SK-N-SH (cell line): ENCODE measurements at regions not wholly inside any gene's neighbourhood (a gene's known extent, or its start where the extent isn't known, plus 50 kb on each side); places are given as distances from the start of the nearest gene placed in this dataset.

Source experiments
- CTCF ChIA-PET: fragments of 300-600, 350-600 bp; formaldehyde crosslinking; extraction: SDS; loops from one replicate; lab custom pipeline; 2021; lab: Yijun Ruan, JAX
- POLR2A ChIA-PET: fragments of 350-600 bp; sonication (Branson Sonifier 250); formaldehyde crosslinking; extraction: SDS; loops from one replicate; lab custom pipeline; 2020; ENCODE audit warnings: antibody characterized with exemption, inconsistent platforms; lab: Yijun Ruan, JAX
- DNase-seq: peaks from one replicate; pipeline ENCODE4 v3.0.0; 2012
- H2AFZ ChIP-seq: fragments of 200-600 bp; sonication (generic); 2 replicates; pipeline ENCODE4 v1.8.1; 2016; ENCODE audit warnings: antibody characterized with exemption, mild to moderate bottlenecking, low read depth
- H3F3A ChIP-seq: fragments of 200-600 bp; sonication (generic); replicated peaks from 2 replicates; pipeline ENCODE3; 2016; ENCODE audit warnings: antibody characterized with exemption, mild to moderate bottlenecking; ENCODE audit not compliant: insufficient read depth
- H3K27ac ChIP-seq, 2 experiments: fragments of 200-500 bp in 1 of 2; fragments of 200-600 bp in 1 of 2; sonication (Bioruptor generic) in 1 of 2; sonication (generic), shearing (Covaris generic) in 1 of 2; 2 replicates each; pipeline versions ENCODE4 v1.5.1 to v1.6.1; 2014 to 2016; ENCODE audit warnings: low read depth in 2 of 2, inconsistent platforms in 1 of 2, low read length in 1 of 2, mild to moderate bottlenecking in 1 of 2, mixed read lengths in 1 of 2
- H3K27me3 ChIP-seq: fragments of 200-600 bp; sonication (generic), shearing (Covaris generic); 2 replicates; pipeline ENCODE4 v1.6.1; 2016; ENCODE audit warnings: mixed run types; ENCODE audit not compliant: insufficient read depth
- H3K36me3 ChIP-seq, 2 experiments: fragments of 200-500 bp in 1 of 2; fragments of 200-600 bp in 1 of 2; sonication (Bioruptor generic) in 1 of 2; sonication (generic) in 1 of 2; replicated peaks in 1 of 2; 2 replicates each; pipeline versions ENCODE3 to v1.5.1; 2014 to 2016; ENCODE audit warnings: low read length in 1 of 2, mild to moderate bottlenecking in 1 of 2; ENCODE audit not compliant: insufficient read depth in 2 of 2, control insufficient read depth in 1 of 2
- H3K4me1 ChIP-seq, 2 experiments: fragments of 200-500 bp in 1 of 2; fragments of 200-600 bp in 1 of 2; sonication (Bioruptor generic) in 1 of 2; sonication (generic), shearing (Covaris generic) in 1 of 2; 2 replicates each; pipeline versions ENCODE4 v1.5.1 to v1.6.1; 2014 to 2016; ENCODE audit warnings: low read depth in 1 of 2, low read length in 1 of 2, mixed run types in 1 of 2; ENCODE audit not compliant: insufficient read depth in 2 of 2, control insufficient read depth in 1 of 2
- H3K4me2 ChIP-seq: fragments of 200-600 bp; sonication (generic), shearing (Covaris generic); 2 replicates; pipeline ENCODE4 v1.6.1; 2017; ENCODE audit warnings: mixed run types
- H3K4me3 ChIP-seq, 2 experiments: fragments of 200-500 bp in 1 of 2; fragments of 200-600 bp in 1 of 2; sonication (Bioruptor generic) in 1 of 2; sonication (generic), shearing (Covaris generic) in 1 of 2; 2 replicates each; pipeline versions ENCODE4 v1.5.1 to v1.8.1; 2014 to 2016; ENCODE audit warnings: low read depth in 2 of 2, inconsistent platforms in 1 of 2, low read length in 1 of 2, mild to moderate bottlenecking in 1 of 2, mixed read lengths in 1 of 2, moderate library complexity in 1 of 2
- H3K79me2 ChIP-seq: fragments of 200-600 bp; sonication (generic); 2 replicates; pipeline ENCODE4 v1.8.1; 2017; ENCODE audit warnings: mild to moderate bottlenecking; ENCODE audit not compliant: insufficient read depth
- H3K9ac ChIP-seq: fragments of 200-600 bp; sonication (generic); 2 replicates; pipeline ENCODE4 v1.6.1; 2017; ENCODE audit warnings: mixed run types
- H3K9me2 ChIP-seq: fragments of 200-600 bp; sonication (generic); 2 replicates; pipeline ENCODE4 v1.6.1; 2017; ENCODE audit warnings: mixed run types
- H3K9me3 ChIP-seq: fragments of 200-600 bp; sonication (generic); 2 replicates; pipeline ENCODE4 v1.6.1; 2017; ENCODE audit warnings: mixed run types, mild to moderate bottlenecking, moderate library complexity
- H4K20me1 ChIP-seq: fragments of 200-600 bp; sonication (generic); 2 replicates; pipeline ENCODE4 v1.6.1; 2017; ENCODE audit warnings: mild to moderate bottlenecking, mixed run types; ENCODE audit not compliant: insufficient read depth
- ELF1 ChIP-seq: IDR thresholded peaks from 2 replicates; pipeline ENCODE4 v1.4.0; 2012
- EP300 ChIP-seq, 2 experiments: IDR thresholded peaks; 2 replicates each; pipeline versions ENCODE4 v1.4.0 to v1.6.1; 2012; ENCODE audit warnings: borderline replicate concordance in 1 of 2, low read depth in 1 of 2, low read length in 1 of 2
- EZH2phosphoT487 ChIP-seq: fragments of 200-600 bp; sonication (generic); IDR thresholded peaks from 2 replicates; pipeline ENCODE4 v1.6.1; 2017; ENCODE audit warnings: low read depth, mixed run types, mild to moderate bottlenecking, antibody characterized with exemption, moderate library complexity, borderline replicate concordance
- FOXJ3 ChIP-seq: sonication (generic); formaldehyde crosslinking; IDR thresholded peaks from 2 replicates; pipeline ENCODE4 v1.5.1; 2020; ENCODE audit warnings: mild to moderate bottlenecking, missing genetic modification reagents
- GATA2 ChIP-seq: sonication (generic); formaldehyde crosslinking; IDR thresholded peaks from 2 replicates; pipeline ENCODE4 v1.5.0; 2020; ENCODE audit warnings: mild to moderate bottlenecking, missing genetic modification reagents
- IRF3 ChIP-seq: fragments of 150-350 bp; IDR thresholded peaks from 2 replicates; pipeline ENCODE4 v1.6.1; 2016; ENCODE audit warnings: mild to moderate bottlenecking, low read depth, low read length
- JUND ChIP-seq: IDR thresholded peaks from 2 replicates; pipeline ENCODE4 v1.4.0; 2012
- MAX ChIP-seq: IDR thresholded peaks from 2 replicates; pipeline ENCODE4 v1.4.0; 2012; ENCODE audit warnings: low read depth
- MXI1 ChIP-seq: IDR thresholded peaks from 2 replicates; pipeline ENCODE4 v1.6.1; 2012; ENCODE audit warnings: mild to moderate bottlenecking, low read depth, low read length, improper control_type of control experiment
- NRF1 ChIP-seq: IDR thresholded peaks from 2 replicates; pipeline ENCODE4 v1.6.1; 2012; ENCODE audit warnings: low read depth, mild to moderate bottlenecking, low read length
- RCOR1 ChIP-seq: fragments of 150-350 bp; IDR thresholded peaks from 2 replicates; pipeline ENCODE4 v1.6.1; 2017; ENCODE audit warnings: antibody characterized with exemption, low read length
- RFX5 ChIP-seq: IDR thresholded peaks from 2 replicates; pipeline ENCODE4 v1.6.1; 2012; ENCODE audit warnings: mild to moderate bottlenecking, improper control_type of control experiment, low read length
- RXRA ChIP-seq: IDR thresholded peaks from 2 replicates; pipeline ENCODE4 v1.4.0; 2012; ENCODE audit warnings: low read depth, mild to moderate bottlenecking, borderline replicate concordance
- SIN3A ChIP-seq: IDR thresholded peaks from 2 replicates; pipeline ENCODE4 v1.6.1; 2012; ENCODE audit warnings: low read depth, mild to moderate bottlenecking, low read length, moderate library complexity, borderline replicate concordance
- SMC3 ChIP-seq: IDR thresholded peaks from 2 replicates; pipeline ENCODE4 v1.6.1; 2012; ENCODE audit warnings: low read depth, low read length, improper control_type of control experiment
- TCF12 ChIP-seq: IDR thresholded peaks from 2 replicates; pipeline ENCODE4 v1.4.0; 2012
- USF2 ChIP-seq: fragments of 150-350 bp; IDR thresholded peaks from 2 replicates; pipeline ENCODE4 v1.6.1; 2017; ENCODE audit warnings: antibody characterized with exemption, low read length, low read depth, borderline replicate concordance
- ZBTB33 ChIP-seq: IDR thresholded peaks from 2 replicates; pipeline ENCODE4 v1.4.0; 2012; ENCODE audit warnings: low read depth, borderline replicate concordance
- WGBS: methylation state at CpG from one replicate; pipeline ENCODE4 v1.1.6; 2017; ENCODE audit warnings: low lambda C conversion rate; 5-methylcytosine and 5-hydroxymethylcytosine counted together

GRCh38 chr2:144120487-144120886 is 399.4 kb downstream of the ZEB2 start:
- Histone ChIP-seq H3K4me3 (no peak overlapping the region), H3K4me1 (peaks cover 0 to 4% of the 10 kb centered on the region in 2 experiments; a peak in 1 of 4 replicates), H3K79me2 (no peaks in the 10 kb centered on the region), H4K20me1 (no peaks in the 10 kb centered on the region), H3K9ac (no peak overlapping the region), H3K9me2 (no peaks in the 10 kb centered on the region), H3K4me2 (no peak overlapping the region), H3K27me3 (no peaks in the 10 kb centered on the region), H2AFZ (no peak overlapping the region), H3F3A (no peaks in the 10 kb centered on the region), H3K27ac (no peak overlapping the region), H3K9me3 (no peaks in the 10 kb centered on the region), H3K36me3 (no peaks in the 10 kb centered on the region)
- TF ChIP-seq RCOR1 (no peak), JUND (no peak), FOXJ3 (CRISPR knock-in tag) (no peak), MAX (no peak), IRF3 (no peak), EZH2phosphoT487 (no peak), RFX5 (no peak), MXI1 (no peak), RXRA (no peak), USF2 (no peak), TCF12 (no peak), ZBTB33 (no peak), NRF1 (no peak), GATA2 (CRISPR knock-in tag) (no peak), SMC3 (no peak), EP300 (IDR thresholded peaks at IDR 0.05; ENCODE audit: borderline replicate concordance in 1 of 2, low read depth in 1 of 2, low read length in 1 of 2) (no peak), SIN3A (no peak), ELF1 (no peak)
- POLR2A ChIA-PET, result no interaction called here
- CTCF ChIA-PET, result no interaction called here
- DNase-seq, result no peak
- 86% methylated on average over 4 of the region's 4 CpGs for WGBS
